Peyer's patch (tissue), 4 donors: ENCODE measurements at regions not wholly inside any gene's neighbourhood (a gene's known extent, or its start where the extent isn't known, plus 50 kb on each side); places are given as distances from the start of the nearest gene placed in this dataset.
"Not testable (repeated sequence)": the region's sequence is repeated elsewhere in the genome, so short reads cannot be mapped to it uniquely, and the experiment has no call there.

Source experiments
- DNase-seq, 3 donors: peaks; one replicate each; pipeline ENCODE4 v3.0.0-alpha.2; 2017 to 2019
- H3K27ac ChIP-seq, 4 donors: fragments of 200-600 bp; sonication (generic); one replicate each; pipeline ENCODE4 v1.5.1; 2016 to 2019
- H3K27me3 ChIP-seq, 2 donors: fragments of 200-600 bp; sonication (generic); one replicate each; pipeline ENCODE4 v1.5.1; 2019
- H3K36me3 ChIP-seq, 3 donors: fragments of 200-600 bp; sonication (generic); one replicate each; pipeline ENCODE4 v1.5.1; 2016 to 2019
- H3K4me1 ChIP-seq, 4 donors: fragments of 200-600 bp; sonication (generic); one replicate each; pipeline ENCODE4 v1.5.1; 2016 to 2019
- H3K4me3 ChIP-seq, 4 donors: fragments of 200-600 bp; sonication (generic); 1 replicate in 3 of 4; 2 replicates in 1 of 4; pipeline ENCODE4 v1.5.1; 2016 to 2019; ENCODE audit warnings: mild to moderate bottlenecking in 1 of 4
- H3K9me3 ChIP-seq, 4 donors: fragments of 200-600 bp; sonication (generic); one replicate each; pipeline ENCODE4 v1.5.1; 2016 to 2019; ENCODE audit warnings: mild to moderate bottlenecking in 1 of 4
- POLR2A ChIP-seq, 2 donors: fragments of 450-650 bp; IDR thresholded peaks; one replicate each; pipeline ENCODE4 v1.5.1; 2017; ENCODE audit warnings: antibody characterized with exemption in 2 of 2, mild to moderate bottlenecking in 2 of 2, moderate library complexity in 2 of 2
- TF ChIP-seq, protein P1 (sequence below), 6 experiments: fragments of 450-650 bp in 4 of 6; fragments of 200-600 bp in 2 of 6; sonication (generic) in 1 of 6; IDR thresholded peaks; one replicate each; pipeline ENCODE4 v1.5.1; 2017 to 2019; ENCODE audit warnings: antibody characterized with exemption in 6 of 6, mild to moderate bottlenecking in 3 of 6, moderate library complexity in 1 of 6

DNA sequence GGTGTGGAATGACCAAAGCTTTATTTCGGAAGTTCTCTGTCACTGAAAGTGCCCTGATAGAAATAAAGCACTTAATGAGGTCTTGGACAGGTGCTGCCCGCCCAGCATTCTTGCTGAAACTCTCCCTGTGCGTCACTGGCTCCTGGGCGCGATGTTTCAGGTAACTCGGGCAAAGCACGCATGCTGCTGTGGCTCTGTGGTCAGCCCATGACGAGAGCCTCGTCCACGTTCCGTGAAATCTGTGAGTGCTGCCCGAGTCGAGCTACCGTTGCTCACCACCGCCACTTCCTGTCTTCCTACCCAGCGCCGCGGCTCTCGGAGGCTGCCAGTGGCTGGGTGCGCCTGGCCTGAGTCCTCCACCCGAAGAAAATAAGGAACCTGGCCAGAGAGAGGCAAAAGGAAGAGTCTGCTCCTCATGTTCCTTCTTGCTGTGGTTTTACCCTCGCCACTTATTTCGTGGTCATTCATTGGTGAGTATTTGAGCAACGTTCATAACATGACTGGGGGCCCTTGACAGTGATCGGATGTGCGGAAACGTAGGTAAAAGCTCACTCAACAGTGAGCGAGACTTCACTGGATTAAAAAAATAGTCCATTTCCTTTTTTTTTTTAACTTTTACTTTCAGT lies 95.5 kb downstream of the MAP3K8 start:
- Histone ChIP-seq H3K4me1 (peaks cover 0 to 11% (median 0%) of the 10 kb centered on the region in 4 donors), H3K36me3 (no peaks in the 10 kb centered on the region), H3K4me3 (peak overlapping the region; percentile 14 to 41 (median 24)), H3K9me3 (no peaks in the 10 kb centered on the region), H3K27ac (peak overlapping the region; percentile 65 to 88 (median 82)), H3K27me3 (no peaks in the 10 kb centered on the region)
- TF ChIP-seq, protein P1, sequence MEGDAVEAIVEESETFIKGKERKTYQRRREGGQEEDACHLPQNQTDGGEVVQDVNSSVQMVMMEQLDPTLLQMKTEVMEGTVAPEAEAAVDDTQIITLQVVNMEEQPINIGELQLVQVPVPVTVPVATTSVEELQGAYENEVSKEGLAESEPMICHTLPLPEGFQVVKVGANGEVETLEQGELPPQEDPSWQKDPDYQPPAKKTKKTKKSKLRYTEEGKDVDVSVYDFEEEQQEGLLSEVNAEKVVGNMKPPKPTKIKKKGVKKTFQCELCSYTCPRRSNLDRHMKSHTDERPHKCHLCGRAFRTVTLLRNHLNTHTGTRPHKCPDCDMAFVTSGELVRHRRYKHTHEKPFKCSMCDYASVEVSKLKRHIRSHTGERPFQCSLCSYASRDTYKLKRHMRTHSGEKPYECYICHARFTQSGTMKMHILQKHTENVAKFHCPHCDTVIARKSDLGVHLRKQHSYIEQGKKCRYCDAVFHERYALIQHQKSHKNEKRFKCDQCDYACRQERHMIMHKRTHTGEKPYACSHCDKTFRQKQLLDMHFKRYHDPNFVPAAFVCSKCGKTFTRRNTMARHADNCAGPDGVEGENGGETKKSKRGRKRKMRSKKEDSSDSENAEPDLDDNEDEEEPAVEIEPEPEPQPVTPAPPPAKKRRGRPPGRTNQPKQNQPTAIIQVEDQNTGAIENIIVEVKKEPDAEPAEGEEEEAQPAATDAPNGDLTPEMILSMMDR (IDR thresholded peaks at IDR 0.05), result no peak
- TF ChIP-seq POLR2A (IDR thresholded peaks at IDR 0.05), result no peak
- peak; percentile 60 to 93 (median 86) for DNase-seq

DNA sequence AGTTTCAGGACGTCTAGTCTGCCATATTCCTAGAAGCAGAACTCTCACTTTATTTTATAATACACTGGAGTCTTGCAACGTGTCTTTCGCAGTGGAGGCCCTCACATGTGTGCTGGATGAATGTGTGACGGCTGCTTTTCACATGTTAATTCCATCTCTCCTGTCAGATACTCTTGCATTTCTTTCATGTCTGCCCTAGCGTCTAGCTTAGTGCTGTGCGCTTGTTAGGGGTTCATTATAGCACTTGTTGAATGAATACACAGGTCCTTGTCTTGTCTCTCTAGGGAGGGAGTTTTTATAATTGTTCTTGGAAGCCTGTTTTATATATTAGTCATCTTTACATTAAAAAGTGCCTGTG lies 94.4 kb downstream of the MAP3K8 start:
- Histone ChIP-seq H3K9me3 (no peaks in the 10 kb centered on the region), H3K4me1 (peaks cover 0 to 11% (median 0%) of the 10 kb centered on the region in 4 donors), H3K27ac (peak overlapping the region in 2 of 4 donors; percentile 83 to 88), H3K36me3 (no peaks in the 10 kb centered on the region), H3K27me3 (no peaks in the 10 kb centered on the region), H3K4me3 (no peak overlapping the region)
- TF ChIP-seq POLR2A (IDR thresholded peaks at IDR 0.05), result no peak
- TF ChIP-seq, protein P1 (IDR thresholded peaks at IDR 0.05), result no peak
- no peak for DNase-seq

DNA sequence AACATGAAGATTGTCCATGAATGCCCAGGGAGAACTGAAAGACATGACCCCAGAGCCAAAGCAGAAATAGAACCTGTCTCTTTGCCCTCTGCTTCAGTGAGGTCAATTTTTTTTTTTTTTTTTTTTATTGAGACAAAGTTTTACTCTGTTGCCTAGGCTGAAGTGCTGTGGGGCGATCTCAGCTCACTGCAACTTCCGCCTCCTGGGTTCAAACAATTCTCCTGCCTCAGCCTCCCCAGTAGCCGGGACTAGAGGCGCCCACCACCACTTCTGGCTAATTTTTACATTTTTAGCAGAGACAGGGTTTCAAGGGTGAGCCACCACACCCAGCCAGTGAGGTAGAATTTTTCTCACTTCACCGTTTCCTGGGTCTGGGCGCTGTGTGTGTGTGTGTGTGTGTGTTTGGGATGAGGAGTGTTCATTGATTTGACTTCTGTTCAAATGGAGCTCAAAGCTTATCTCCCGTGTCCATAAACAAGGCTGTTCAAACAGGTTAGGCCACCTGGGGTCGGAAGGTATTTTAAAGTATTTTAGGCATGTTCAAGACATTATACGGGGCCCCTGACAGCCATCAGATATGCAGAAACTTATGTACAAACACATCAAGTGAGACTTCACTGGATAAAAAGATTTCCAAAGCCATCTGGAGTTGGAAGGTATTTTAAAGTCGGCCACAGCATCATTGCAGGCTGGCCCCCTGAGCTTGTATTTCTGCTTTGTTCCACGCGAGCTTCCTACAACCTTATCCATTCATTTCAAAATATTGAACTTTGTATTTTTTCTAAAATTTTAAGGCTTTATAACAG lies 93.8 kb downstream of the MAP3K8 start:
- peak overlapping the region in 2 of 4 donors; percentile 83 to 88 for H3K27ac ChIP-seq
- TF ChIP-seq, protein P1 (IDR thresholded peaks at IDR 0.05), result no peak
- TF ChIP-seq POLR2A (IDR thresholded peaks at IDR 0.05), result no peak
- H3K27me3 ChIP-seq, result no peaks in the 10 kb centered on the region
- no peaks in the 10 kb centered on the region for H3K36me3 ChIP-seq
- H3K9me3 ChIP-seq, result no peaks in the 10 kb centered on the region
- DNase-seq, result no peak
- peaks cover 0 to 11% (median 0%) of the 10 kb centered on the region in 4 donors for H3K4me1 ChIP-seq
- no peak overlapping the region for H3K4me3 ChIP-seq

DNA sequence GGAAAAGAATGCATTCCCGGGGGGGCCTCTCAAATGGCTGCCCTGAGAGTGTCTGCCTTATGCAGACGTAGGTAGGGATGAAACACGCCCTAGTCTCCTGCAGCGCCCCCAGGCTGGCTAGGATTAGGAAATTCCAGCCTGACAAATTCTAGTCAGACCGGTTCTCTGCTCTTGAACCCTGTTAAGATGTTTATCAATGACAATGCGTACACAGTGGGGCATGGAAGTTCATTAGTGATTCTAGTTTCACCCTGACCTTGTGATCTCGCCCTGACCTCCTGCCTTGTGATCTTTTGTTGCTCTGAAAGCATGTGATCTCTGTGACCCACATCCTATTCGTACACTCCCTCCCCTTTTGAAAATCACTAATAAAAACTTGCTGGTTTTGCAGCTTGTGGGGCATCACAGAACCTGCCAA lies 88.7 kb downstream of the MAP3K8 start:
- H3K27ac ChIP-seq, H3K27me3 ChIP-seq, H3K9me3 ChIP-seq, H3K4me1 ChIP-seq, H3K36me3 ChIP-seq, H3K4me3 ChIP-seq, DNase-seq: not testable (repeated sequence)

DNA sequence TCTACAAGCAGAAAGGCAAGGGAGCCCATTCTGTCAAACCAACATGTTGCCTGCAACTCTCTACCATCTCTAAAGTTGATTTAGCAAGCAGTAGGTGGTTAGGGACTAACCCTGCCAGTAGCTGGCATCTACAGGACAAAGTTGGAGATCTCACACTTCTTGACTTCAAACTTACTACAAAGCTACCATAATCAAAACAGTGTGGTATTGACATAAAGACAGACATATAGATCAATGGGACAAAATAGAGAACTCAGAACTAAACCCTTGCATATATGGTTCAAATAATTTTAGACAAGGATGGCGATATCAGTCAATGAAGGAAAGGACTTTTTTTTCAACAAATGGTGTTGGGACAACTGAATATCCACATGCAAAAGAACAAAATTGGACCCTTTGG lies 84.9 kb downstream of the MAP3K8 start:
- no peak overlapping the region for H3K27ac ChIP-seq
- no peak overlapping the region for H3K4me3 ChIP-seq
- TF ChIP-seq POLR2A (IDR thresholded peaks at IDR 0.05), result no peak
- TF ChIP-seq, protein P1 (IDR thresholded peaks at IDR 0.05), result no peak
- no peaks in the 10 kb centered on the region for H3K27me3 ChIP-seq
- no peak for DNase-seq
- H3K36me3 ChIP-seq, result no peaks in the 10 kb centered on the region
- H3K4me1 ChIP-seq, result no peaks in the 10 kb centered on the region
- no peaks in the 10 kb centered on the region for H3K9me3 ChIP-seq
